ENCODE measurements at regions not wholly inside any gene's neighbourhood (a gene's known extent, or its start where the extent isn't known, plus 50 kb on each side); places are given as distances from the start of the nearest gene placed in this dataset.

DNA sequence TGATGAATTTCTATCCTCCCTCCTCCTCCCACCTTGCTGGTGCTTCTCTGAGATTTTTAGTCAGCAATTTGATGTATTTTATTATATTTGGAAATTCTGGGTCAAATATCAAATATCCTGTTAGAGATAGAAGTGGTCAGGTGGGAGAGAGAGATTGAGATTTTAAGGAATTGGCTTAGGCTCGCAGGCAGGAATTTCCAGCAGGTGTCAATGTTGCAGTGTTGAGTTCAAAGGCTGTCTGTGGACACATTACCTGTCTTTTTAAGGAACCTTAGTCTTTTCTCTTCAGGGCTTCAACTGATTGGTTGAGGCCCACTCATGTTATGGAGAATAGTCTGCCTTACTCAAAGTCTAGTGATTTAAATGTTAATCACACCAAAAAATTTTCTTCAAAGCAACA, 457.3 kb downstream of the FLRT2 start:
- DNase-seq (ENCODE audit: low read depth) = no peak
- no peak overlapping the region for H3K4me3 ChIP-seq (ENCODE audit: low read depth, low read length)
- TF ChIP-seq, protein P1, sequence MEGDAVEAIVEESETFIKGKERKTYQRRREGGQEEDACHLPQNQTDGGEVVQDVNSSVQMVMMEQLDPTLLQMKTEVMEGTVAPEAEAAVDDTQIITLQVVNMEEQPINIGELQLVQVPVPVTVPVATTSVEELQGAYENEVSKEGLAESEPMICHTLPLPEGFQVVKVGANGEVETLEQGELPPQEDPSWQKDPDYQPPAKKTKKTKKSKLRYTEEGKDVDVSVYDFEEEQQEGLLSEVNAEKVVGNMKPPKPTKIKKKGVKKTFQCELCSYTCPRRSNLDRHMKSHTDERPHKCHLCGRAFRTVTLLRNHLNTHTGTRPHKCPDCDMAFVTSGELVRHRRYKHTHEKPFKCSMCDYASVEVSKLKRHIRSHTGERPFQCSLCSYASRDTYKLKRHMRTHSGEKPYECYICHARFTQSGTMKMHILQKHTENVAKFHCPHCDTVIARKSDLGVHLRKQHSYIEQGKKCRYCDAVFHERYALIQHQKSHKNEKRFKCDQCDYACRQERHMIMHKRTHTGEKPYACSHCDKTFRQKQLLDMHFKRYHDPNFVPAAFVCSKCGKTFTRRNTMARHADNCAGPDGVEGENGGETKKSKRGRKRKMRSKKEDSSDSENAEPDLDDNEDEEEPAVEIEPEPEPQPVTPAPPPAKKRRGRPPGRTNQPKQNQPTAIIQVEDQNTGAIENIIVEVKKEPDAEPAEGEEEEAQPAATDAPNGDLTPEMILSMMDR (IDR thresholded peaks at IDR 0.05; ENCODE audit: low read depth, low read length, missing control alignments) = no peak

DNA sequence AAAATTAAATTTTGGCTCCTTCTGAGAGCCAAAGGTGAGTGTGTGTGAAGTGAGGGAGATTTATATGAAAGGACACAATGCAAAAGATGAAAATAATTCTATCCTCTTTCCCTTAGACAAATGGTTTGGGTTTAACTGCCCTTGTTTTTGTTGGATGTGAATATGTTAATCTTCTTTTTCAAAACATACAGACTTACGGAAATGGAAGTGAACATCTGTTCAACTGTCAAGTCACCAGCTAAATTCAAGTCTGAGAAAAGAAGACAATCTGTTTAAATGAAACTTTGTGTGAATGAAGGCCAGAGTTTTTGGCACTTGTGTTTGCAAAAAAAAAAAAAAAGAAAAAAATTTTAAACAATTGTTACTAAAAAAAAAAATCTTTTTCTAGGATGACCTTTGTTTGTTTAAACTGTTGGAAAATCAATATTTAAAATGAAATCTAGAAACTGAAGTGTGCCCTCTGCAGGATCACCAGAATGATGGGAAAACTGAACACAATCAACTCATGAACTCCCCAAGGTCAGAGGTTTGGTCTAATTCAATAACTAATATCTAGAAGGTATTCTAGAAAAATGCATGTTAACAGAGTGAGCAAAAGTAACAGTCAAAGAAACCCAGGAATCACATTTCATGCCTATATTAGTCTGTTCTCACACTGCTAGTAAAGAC, 448.8 kb downstream of the FLRT2 start:
- no peak for DNase-seq (ENCODE audit: low read depth)
- TF ChIP-seq, protein P1 (IDR thresholded peaks at IDR 0.05; ENCODE audit: low read depth, low read length, missing control alignments) = no peak
- no peak overlapping the region for H3K4me3 ChIP-seq (ENCODE audit: low read depth, low read length)

DNA sequence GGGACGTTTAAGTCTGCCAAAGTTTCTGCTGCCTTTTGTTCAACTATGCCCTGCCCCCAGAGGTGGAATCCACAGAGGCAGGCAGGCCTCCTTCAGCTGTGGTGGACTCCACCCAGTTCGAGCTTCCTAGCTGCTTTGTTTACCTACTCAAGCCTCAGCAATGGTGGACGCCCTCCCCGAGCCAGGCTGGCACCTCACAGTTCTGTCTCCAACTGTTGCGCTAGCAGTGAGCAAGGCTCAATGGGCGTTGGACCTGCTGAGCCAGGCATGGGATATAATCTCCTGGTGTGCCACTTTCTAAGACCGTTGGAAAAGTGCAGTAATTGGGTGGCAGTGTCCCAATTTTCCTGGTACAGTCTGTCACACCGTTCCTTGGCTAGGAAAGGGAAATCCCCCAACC, 444.7 kb downstream of the FLRT2 start:
- H3K4me3 ChIP-seq (ENCODE audit: low read depth, low read length) = no peak overlapping the region
- TF ChIP-seq, protein P1 (IDR thresholded peaks at IDR 0.05; ENCODE audit: low read depth, low read length, missing control alignments) = no peak
- DNase-seq (ENCODE audit: low read depth) = no peak

DNA sequence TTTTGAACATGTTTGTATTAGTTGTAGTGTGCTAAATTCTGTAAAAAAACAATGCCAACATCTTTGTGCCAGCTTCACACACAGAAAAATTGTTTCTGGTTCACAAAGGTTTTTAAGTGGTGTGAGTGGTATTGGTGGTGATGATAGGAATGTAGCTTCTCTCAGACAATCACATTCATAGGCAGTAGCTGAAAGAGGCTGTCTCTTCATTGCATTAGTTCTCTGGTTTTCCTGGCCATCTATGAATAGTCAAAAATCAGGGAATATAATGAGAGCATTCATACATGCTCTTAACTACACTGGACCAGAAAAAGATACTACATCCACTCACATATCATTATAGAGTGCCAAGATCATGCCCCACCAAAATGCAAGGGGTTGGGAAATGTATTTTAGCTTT, 433.5 kb downstream of the FLRT2 start:
- no peak for DNase-seq (ENCODE audit: low read depth)
- TF ChIP-seq, protein P1 (IDR thresholded peaks at IDR 0.05; ENCODE audit: low read depth, low read length, missing control alignments) = no peak
- H3K4me3 ChIP-seq (ENCODE audit: low read depth, low read length) = no peak overlapping the region

DNA sequence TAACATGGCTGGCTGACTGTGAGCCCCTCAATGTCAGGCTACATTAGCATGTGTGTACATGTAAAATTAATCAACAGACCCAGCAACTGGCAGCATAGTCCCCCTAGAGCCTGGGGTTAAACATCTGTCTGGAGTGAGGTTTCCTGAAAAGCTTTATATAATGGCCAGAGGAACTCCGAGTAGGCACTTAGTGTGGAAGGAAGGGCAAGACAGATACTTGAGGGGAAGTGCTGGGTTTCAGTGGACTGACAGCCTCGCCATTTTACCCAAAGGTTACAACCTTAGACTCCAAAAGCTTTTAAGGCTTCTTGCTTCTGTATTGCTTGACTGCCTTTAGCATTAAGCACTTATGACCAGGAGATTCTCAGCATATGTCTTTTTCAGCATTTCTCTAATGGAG, 430.8 kb downstream of the FLRT2 start:
- TF ChIP-seq, protein P1 (IDR thresholded peaks at IDR 0.05; ENCODE audit: low read depth, low read length, missing control alignments) = no peak
- no peak for DNase-seq (ENCODE audit: low read depth)
- H3K4me3 ChIP-seq (ENCODE audit: low read depth, low read length) = no peak overlapping the region

DNA sequence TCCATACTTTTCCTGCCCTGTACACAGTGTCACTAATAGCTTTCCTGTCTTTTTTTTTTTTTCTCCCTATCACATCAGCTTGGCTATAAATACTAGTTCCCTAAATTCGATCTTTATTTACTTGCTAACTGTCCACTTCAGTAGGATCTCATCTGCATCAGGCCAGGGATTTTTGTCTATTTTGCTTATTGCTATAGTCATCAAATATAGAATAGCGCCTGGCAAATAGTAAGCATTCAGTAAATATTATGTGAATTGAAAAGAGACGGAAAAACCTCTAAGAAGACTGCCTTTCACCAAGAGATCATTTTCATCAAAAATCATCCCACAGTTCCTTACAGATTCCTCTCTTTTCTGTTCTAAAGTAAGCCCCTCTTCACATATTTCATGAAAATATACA, 429.1 kb downstream of the FLRT2 start:
- H3K4me3 ChIP-seq (ENCODE audit: low read depth, low read length) = no peak overlapping the region
- TF ChIP-seq, protein P1 (IDR thresholded peaks at IDR 0.05; ENCODE audit: low read depth, low read length, missing control alignments) = no peak
- DNase-seq (ENCODE audit: low read depth) = no peak

DNA sequence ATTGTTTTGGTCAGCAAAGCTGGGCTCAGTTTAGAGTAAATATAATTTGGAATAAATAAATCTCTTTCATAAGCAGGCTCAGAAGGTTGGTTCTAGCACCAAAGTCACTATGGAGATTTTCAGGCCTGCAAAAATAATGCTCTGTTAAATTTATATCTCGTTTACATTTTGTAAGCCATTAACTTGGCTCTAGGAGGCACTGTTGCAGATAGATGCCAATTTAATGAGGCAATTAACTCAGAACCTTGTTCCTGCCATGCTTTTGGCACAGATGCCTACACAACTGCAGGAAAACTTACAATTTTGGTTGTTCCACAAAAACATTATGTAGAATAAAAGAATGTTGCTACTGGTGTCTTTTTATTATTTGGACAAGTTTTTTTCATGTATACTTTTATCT, 428.1 kb downstream of the FLRT2 start:
- H3K4me3 ChIP-seq (ENCODE audit: low read depth, low read length) = no peak overlapping the region
- TF ChIP-seq, protein P1 (IDR thresholded peaks at IDR 0.05; ENCODE audit: low read depth, low read length, missing control alignments) = no peak
- DNase-seq (ENCODE audit: low read depth) = no peak
